ENCODE measurements at regions not wholly inside any gene's neighbourhood (a gene's known extent, or its start where the extent isn't known, plus 50 kb on each side); places are given as distances from the start of the nearest gene placed in this dataset.

DNA sequence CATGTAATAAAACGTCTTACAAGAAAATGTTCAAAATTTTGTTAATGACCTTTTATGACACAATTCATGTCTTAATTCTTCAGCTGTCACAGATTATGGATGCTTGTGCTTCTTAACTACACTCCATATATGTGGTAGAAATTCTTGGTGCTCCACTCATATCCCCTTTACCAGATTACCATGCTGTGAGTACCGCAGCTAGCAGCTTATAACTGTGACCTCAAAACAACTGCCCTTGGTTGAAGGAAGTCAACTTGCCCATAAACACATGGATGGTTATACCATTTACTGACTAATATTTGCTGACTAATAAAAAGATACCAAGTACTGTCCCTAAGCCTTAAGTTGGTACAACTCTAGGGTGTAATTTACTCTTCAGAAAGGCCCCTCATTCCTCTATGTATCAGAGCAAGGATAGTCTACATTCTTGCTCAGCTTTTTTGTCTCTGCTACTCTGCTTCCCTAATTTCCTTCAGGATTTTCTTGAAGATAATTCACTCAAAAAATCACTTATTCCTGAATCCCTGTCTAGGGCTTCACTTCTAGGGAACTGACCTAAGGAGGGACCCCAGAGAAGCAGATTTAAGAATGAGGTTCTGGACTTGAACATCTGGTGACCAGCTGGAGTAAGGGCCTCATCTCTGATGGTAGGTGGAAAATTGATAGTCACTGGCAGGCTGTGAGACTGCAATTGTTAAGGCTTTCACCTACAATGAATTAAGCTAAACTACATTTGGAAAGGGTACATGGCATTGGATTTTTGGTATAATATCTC lies 152.3 kb downstream of the SLC6A15 start:
- 31 to 75% methylated on average over 1 to 2 of the region's 2 CpGs for WGBS, 2 donors (ENCODE audit: low coverage in 1 of 2)
- Histone ChIP-seq H3K4me1 (no peaks in the 10 kb centered on the region), H3K36me3 (no peaks in the 10 kb centered on the region), H3K4me3 (no peak overlapping the region), H3K27ac (no peak overlapping the region), H3K9me3 (no peaks in the 10 kb centered on the region), H3K27me3 (no peaks in the 10 kb centered on the region)
- intact Hi-C loops (cut with DNase I; ENCODE audit: low total_unique reads): no loop called here
- TF ChIP-seq, protein P1, sequence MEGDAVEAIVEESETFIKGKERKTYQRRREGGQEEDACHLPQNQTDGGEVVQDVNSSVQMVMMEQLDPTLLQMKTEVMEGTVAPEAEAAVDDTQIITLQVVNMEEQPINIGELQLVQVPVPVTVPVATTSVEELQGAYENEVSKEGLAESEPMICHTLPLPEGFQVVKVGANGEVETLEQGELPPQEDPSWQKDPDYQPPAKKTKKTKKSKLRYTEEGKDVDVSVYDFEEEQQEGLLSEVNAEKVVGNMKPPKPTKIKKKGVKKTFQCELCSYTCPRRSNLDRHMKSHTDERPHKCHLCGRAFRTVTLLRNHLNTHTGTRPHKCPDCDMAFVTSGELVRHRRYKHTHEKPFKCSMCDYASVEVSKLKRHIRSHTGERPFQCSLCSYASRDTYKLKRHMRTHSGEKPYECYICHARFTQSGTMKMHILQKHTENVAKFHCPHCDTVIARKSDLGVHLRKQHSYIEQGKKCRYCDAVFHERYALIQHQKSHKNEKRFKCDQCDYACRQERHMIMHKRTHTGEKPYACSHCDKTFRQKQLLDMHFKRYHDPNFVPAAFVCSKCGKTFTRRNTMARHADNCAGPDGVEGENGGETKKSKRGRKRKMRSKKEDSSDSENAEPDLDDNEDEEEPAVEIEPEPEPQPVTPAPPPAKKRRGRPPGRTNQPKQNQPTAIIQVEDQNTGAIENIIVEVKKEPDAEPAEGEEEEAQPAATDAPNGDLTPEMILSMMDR (IDR thresholded peaks at IDR 0.05): no peak
- TF ChIP-seq POLR2A (IDR thresholded peaks at IDR 0.05) (no peak), EP300 (IDR thresholded peaks at IDR 0.05; ENCODE audit: low read depth) (no peak), POLR2AphosphoS5 (IDR thresholded peaks at IDR 0.05) (no peak)
- in situ Hi-C loops (cut with MboI; ENCODE audit: low pct_ligation_motif_present in 1 of 4, low pct_unique_long_range_greater_than_20kb in 1 of 4, low sequenced_read_pairs in 3 of 4): no loop called here
- no peak for DNase-seq

DNA sequence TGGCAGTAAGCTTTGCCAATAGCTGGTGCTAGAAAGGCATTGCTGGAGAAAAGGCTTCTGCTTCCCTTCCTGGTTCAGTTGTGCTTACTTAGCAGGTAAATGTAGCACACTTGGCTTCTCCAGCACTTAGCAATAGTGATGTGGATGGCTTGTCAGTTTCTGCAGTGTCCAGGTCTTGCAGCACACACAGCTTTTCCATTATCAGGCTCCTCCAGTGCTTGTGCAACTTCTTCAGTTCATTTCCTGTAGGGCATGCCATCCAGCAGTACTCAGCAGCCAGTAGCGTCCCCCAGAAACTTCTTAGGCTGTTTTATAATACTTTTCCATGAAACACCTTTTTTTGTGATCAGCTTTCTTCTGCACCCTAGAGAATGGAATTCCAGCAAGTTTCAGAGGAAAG lies 154.6 kb downstream of the SLC6A15 start:
- intact Hi-C loops (cut with DNase I; ENCODE audit: low total_unique reads): no loop called here
- in situ Hi-C loops (cut with MboI; ENCODE audit: low pct_ligation_motif_present in 1 of 4, low pct_unique_long_range_greater_than_20kb in 1 of 4, low sequenced_read_pairs in 3 of 4): no loop called here
- TF ChIP-seq, protein P1 (IDR thresholded peaks at IDR 0.05): no peak
- TF ChIP-seq EP300 (IDR thresholded peaks at IDR 0.05; ENCODE audit: low read depth) (no peak), POLR2AphosphoS5 (IDR thresholded peaks at IDR 0.05) (no peak), POLR2A (IDR thresholded peaks at IDR 0.05) (no peak)
- Histone ChIP-seq H3K4me1 (no peaks in the 10 kb centered on the region), H3K9me3 (no peaks in the 10 kb centered on the region), H3K4me3 (no peak overlapping the region), H3K36me3 (no peaks in the 10 kb centered on the region), H3K27me3 (no peaks in the 10 kb centered on the region), H3K27ac (no peak overlapping the region)
- 58% methylated on average over 1 of the region's 1 CpG; no CpG with 5 or more reads in 1 of the 2 donors for WGBS, 2 donors (ENCODE audit: low coverage in 1 of 2)
- DNase-seq: no peak

DNA sequence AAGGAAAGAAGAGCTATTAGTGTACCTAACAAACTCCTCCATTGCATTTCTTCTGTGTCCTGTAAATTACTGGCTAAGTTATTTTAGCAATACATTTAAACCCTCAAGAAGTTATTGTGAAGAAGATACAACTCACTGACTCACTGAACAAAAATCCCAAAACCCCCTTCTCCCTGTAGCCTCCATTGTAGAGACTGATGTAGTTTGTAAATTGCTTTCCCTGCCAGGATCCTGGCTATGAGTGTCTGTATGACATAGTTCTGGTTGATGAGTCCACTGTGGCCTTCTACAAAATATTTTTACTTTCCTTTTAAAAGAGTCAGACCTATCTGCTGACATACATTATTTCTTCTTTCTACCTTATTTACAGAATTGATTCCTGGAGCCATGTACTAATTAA lies 155.6 kb downstream of the SLC6A15 start:
- no peaks in the 10 kb centered on the region for H3K27me3 ChIP-seq
- no peak overlapping the region for H3K27ac ChIP-seq
- H3K36me3 ChIP-seq: no peaks in the 10 kb centered on the region
- intact Hi-C loops (cut with DNase I; ENCODE audit: low total_unique reads): no loop called here
- no peaks in the 10 kb centered on the region for H3K4me1 ChIP-seq
- in situ Hi-C loops (cut with MboI; ENCODE audit: low pct_ligation_motif_present in 1 of 4, low pct_unique_long_range_greater_than_20kb in 1 of 4, low sequenced_read_pairs in 3 of 4): no loop called here
- no peaks in the 10 kb centered on the region for H3K9me3 ChIP-seq
- DNase-seq: no peak
- H3K4me3 ChIP-seq: no peak overlapping the region
- TF ChIP-seq POLR2AphosphoS5 (IDR thresholded peaks at IDR 0.05): no peak
- TF ChIP-seq POLR2A (IDR thresholded peaks at IDR 0.05): no peak
- no peak for TF ChIP-seq EP300 (IDR thresholded peaks at IDR 0.05; ENCODE audit: low read depth)
- TF ChIP-seq, protein P1 (IDR thresholded peaks at IDR 0.05): no peak

DNA sequence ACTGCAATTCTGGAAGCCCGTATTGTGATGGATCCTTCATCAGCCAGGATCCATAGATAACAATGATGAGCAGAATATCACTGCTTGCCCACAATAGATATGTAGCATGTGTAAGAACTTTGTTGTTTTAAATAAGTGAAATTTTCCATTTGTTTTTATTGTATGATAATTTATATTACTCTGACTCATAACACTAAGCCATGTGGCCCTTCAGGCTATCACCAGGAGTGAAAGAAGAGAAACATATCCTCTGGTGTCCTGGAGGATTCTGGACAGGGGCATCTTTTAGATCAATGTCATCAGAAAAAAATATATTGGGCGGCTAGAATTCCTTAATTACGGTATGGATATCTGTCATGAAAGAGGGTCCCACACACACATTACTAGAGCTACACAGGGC lies 167.5 kb downstream of the SLC6A15 start:
- intact Hi-C loops (cut with DNase I; ENCODE audit: low total_unique reads): no loop called here
- no peak overlapping the region for H3K4me3 ChIP-seq
- H3K27me3 ChIP-seq: no peaks in the 10 kb centered on the region
- WGBS, 2 donors (ENCODE audit: low coverage in 1 of 2): 85 to 100% methylated on average over 2 to 3 of the region's 3 CpGs
- no peak overlapping the region for H3K27ac ChIP-seq
- no peaks in the 10 kb centered on the region for H3K36me3 ChIP-seq
- DNase-seq: no peak
- H3K9me3 ChIP-seq: no peaks in the 10 kb centered on the region
- H3K4me1 ChIP-seq: no peaks in the 10 kb centered on the region
- TF ChIP-seq POLR2A (IDR thresholded peaks at IDR 0.05) (no peak), EP300 (IDR thresholded peaks at IDR 0.05; ENCODE audit: low read depth) (no peak), POLR2AphosphoS5 (IDR thresholded peaks at IDR 0.05) (no peak)
- TF ChIP-seq, protein P1 (IDR thresholded peaks at IDR 0.05): no peak
- in situ Hi-C loops (cut with MboI; ENCODE audit: low pct_ligation_motif_present in 1 of 4, low pct_unique_long_range_greater_than_20kb in 1 of 4, low sequenced_read_pairs in 3 of 4): no loop called here
